Panc1 (cell line): ENCODE measurements at regions not wholly inside any gene's neighbourhood (a gene's known extent, or its start where the extent isn't known, plus 50 kb on each side); places are given as distances from the start of the nearest gene placed in this dataset.
A peak's percentile ranks its signal among the peaks of the same experiment; 100 is the strongest.

Source experiments
- POLR2AphosphoS5 ChIP-seq: IDR thresholded peaks from 2 replicates; pipeline ENCODE4 v1.6.1; 2012; ENCODE audit warnings: mild to moderate bottlenecking, low read depth, low read length, moderate library complexity
- SIN3A ChIP-seq: IDR thresholded peaks from 2 replicates; pipeline ENCODE4 v1.6.1; 2012; ENCODE audit warnings: low read depth, mild to moderate bottlenecking, low read length, moderate library complexity, borderline replicate concordance; ENCODE audit not compliant: insufficient read depth
- TCF7L2 ChIP-seq: IDR thresholded peaks from 2 replicates; pipeline ENCODE4 v1.6.1; 2011; ENCODE audit warnings: mild to moderate bottlenecking, low read depth, low read length, inconsistent platforms
- TF ChIP-seq, protein P1 (sequence below): fragments of 450-650 bp; IDR thresholded peaks from 2 replicates; pipeline ENCODE4 v1.5.1; 2017; ENCODE audit warnings: mild to moderate bottlenecking
- TF ChIP-seq, protein P2 (sequence below), 2 experiments: IDR thresholded peaks; 2 replicates each; pipeline ENCODE4 v1.6.1; 2011 to 2012; ENCODE audit warnings: low read depth in 2 of 2, control low read depth in 1 of 2, low read length in 1 of 2, mild to moderate bottlenecking in 1 of 2, moderate library complexity in 1 of 2; ENCODE audit not compliant: insufficient read depth in 1 of 2

DNA sequence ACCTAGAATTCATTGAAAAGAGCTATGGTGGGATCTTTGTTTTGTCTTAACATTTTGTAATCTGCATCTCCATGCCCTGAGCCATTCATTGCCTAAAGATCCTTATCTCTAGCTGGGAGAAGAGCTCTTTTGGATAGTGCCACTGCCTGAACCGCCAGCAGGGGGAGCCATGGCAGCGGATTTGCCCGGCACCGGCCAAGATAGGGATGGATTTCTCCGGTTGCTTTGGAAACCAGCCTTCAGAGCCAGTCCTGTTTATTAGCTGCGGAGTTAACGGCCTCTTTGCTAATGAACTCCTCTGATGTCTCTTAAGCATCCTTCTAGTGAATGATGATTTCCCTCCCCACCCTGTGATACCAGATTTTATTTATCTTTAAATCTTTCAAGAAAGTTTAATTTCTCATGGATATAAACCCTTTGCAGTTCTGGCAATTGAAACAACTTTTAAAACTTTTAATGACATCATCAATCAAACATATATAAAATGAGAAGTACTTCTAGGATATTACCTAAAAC is 58.2 kb upstream of the LYZL2 start:
- TF ChIP-seq, protein P1, sequence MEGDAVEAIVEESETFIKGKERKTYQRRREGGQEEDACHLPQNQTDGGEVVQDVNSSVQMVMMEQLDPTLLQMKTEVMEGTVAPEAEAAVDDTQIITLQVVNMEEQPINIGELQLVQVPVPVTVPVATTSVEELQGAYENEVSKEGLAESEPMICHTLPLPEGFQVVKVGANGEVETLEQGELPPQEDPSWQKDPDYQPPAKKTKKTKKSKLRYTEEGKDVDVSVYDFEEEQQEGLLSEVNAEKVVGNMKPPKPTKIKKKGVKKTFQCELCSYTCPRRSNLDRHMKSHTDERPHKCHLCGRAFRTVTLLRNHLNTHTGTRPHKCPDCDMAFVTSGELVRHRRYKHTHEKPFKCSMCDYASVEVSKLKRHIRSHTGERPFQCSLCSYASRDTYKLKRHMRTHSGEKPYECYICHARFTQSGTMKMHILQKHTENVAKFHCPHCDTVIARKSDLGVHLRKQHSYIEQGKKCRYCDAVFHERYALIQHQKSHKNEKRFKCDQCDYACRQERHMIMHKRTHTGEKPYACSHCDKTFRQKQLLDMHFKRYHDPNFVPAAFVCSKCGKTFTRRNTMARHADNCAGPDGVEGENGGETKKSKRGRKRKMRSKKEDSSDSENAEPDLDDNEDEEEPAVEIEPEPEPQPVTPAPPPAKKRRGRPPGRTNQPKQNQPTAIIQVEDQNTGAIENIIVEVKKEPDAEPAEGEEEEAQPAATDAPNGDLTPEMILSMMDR: peak; percentile 89
- TF ChIP-seq POLR2AphosphoS5: no peak
- no peak for TF ChIP-seq TCF7L2
- no peak for TF ChIP-seq SIN3A
- TF ChIP-seq, protein P2, sequence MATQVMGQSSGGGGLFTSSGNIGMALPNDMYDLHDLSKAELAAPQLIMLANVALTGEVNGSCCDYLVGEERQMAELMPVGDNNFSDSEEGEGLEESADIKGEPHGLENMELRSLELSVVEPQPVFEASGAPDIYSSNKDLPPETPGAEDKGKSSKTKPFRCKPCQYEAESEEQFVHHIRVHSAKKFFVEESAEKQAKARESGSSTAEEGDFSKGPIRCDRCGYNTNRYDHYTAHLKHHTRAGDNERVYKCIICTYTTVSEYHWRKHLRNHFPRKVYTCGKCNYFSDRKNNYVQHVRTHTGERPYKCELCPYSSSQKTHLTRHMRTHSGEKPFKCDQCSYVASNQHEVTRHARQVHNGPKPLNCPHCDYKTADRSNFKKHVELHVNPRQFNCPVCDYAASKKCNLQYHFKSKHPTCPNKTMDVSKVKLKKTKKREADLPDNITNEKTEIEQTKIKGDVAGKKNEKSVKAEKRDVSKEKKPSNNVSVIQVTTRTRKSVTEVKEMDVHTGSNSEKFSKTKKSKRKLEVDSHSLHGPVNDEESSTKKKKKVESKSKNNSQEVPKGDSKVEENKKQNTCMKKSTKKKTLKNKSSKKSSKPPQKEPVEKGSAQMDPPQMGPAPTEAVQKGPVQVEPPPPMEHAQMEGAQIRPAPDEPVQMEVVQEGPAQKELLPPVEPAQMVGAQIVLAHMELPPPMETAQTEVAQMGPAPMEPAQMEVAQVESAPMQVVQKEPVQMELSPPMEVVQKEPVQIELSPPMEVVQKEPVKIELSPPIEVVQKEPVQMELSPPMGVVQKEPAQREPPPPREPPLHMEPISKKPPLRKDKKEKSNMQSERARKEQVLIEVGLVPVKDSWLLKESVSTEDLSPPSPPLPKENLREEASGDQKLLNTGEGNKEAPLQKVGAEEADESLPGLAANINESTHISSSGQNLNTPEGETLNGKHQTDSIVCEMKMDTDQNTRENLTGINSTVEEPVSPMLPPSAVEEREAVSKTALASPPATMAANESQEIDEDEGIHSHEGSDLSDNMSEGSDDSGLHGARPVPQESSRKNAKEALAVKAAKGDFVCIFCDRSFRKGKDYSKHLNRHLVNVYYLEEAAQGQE (IDR thresholded peaks at IDR 0.05; ENCODE audit: insufficient read depth in 1 of 2, low read depth in 2 of 2, low read length in 1 of 2): no peak
